HG02981 (cell line): ENCODE measurements at regions not wholly inside any gene's neighbourhood (a gene's known extent, or its start where the extent isn't known, plus 50 kb on each side); places are given as distances from the start of the nearest gene placed in this dataset.

Source experiments
- ATAC-seq: cut with Tn5 transposase; IDR thresholded peaks from one replicate; pipeline ENCODE4 v1.9.1; 2021; ENCODE audit warnings: mild to moderate bottlenecking, moderate library complexity; ENCODE audit not compliant: unreplicated experiment

GRCh38 chr5:160508780-160509361 is 87.2 kb downstream of the PTTG1 start:
- peak; percentile 51 for ATAC-seq

GRCh38 chr5:160511280-160511929 is 89.8 kb downstream of the PTTG1 start:
- no peak for ATAC-seq
